ENCODE measurements at regions not wholly inside any gene's neighbourhood (a gene's known extent, or its start where the extent isn't known, plus 50 kb on each side); places are given as distances from the start of the nearest gene placed in this dataset.
"Not testable (repeated sequence)": the region's sequence is repeated elsewhere in the genome, so short reads cannot be mapped to it uniquely, and the experiment has no call there.

GRCh38 chr2:138365581-138365980 is 136.0 kb upstream of the SPOPL start:
- TF ChIP-seq CTCF (conservative IDR thresholded peaks at IDR 0.05; ENCODE audit: low read depth, low read length): no peak
- peak; percentile 40 for DNase-seq (ENCODE audit: low read depth)
- no peak overlapping the region for H3K4me3 ChIP-seq (ENCODE audit: low read depth, low read length)

- no peak for DNase-seq (ENCODE audit: low read depth)
- TF ChIP-seq CTCF (conservative IDR thresholded peaks at IDR 0.05; ENCODE audit: low read depth, low read length): no peak
- H3K4me3 ChIP-seq (ENCODE audit: low read depth, low read length): no peak overlapping the region
These were observed 131.7 kb upstream of the SPOPL start for GRCh38 chr2:138369856-138370255.

- peak; percentile 74 for DNase-seq (ENCODE audit: low read depth)
- peak; percentile 75 for TF ChIP-seq CTCF (conservative IDR thresholded peaks at IDR 0.05; ENCODE audit: low read depth, low read length)
These were observed 127.6 kb upstream of the SPOPL start for GRCh38 chr2:138373993-138374408.

GRCh38 chr2:138381373-138381772 is 120.2 kb upstream of the SPOPL start:
- no peak for DNase-seq (ENCODE audit: low read depth)
- H3K4me3 ChIP-seq (ENCODE audit: low read depth, low read length): no peak overlapping the region
- no peak for TF ChIP-seq CTCF (conservative IDR thresholded peaks at IDR 0.05; ENCODE audit: low read depth, low read length)

More at GRCh38 chr2:138373993-138374408, 127.6 kb upstream of the SPOPL start:
- no peak overlapping the region for H3K4me3 ChIP-seq (ENCODE audit: low read depth, low read length)

GRCh38 chr2:138382672-138383071 is 118.9 kb upstream of the SPOPL start:
- TF ChIP-seq CTCF (conservative IDR thresholded peaks at IDR 0.05; ENCODE audit: low read depth, low read length): no peak
- DNase-seq (ENCODE audit: low read depth): no peak
- no peak overlapping the region for H3K4me3 ChIP-seq (ENCODE audit: low read depth, low read length)

- not testable (repeated sequence) for H3K4me3 ChIP-seq (ENCODE audit: low read depth, low read length); DNase-seq (ENCODE audit: low read depth)
These were observed 115.4 kb upstream of the SPOPL start for GRCh38 chr2:138386191-138386590.

- no peak overlapping the region for H3K4me3 ChIP-seq (ENCODE audit: low read depth, low read length)
- no peak for DNase-seq (ENCODE audit: low read depth)
- no peak for TF ChIP-seq CTCF (conservative IDR thresholded peaks at IDR 0.05; ENCODE audit: low read depth, low read length)
These were observed 112.5 kb upstream of the SPOPL start for GRCh38 chr2:138389063-138389462.
